ENCODE measurements at regions not wholly inside any gene's neighbourhood (a gene's known extent, or its start where the extent isn't known, plus 50 kb on each side); places are given as distances from the start of the nearest gene placed in this dataset.

DNA sequence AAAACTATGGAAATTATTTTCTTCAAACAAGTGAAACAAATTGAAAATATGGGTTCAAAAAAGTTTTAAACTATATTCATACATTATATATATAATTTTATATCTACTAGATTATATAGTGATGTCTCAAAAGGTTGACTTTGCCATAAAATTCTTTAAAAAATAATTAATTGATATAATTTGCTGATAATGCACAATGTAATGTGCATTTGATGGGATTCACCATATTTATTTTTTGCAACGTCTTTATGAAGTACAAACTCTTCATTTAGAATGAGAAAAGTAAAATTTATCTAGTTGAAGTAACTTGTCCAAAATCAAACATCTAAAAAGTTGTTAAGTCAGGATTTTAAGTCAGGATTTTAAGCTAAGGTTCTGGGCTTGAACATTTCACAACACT is 1954.5 kb upstream of the PCDH20 start:
- H3K36me3 ChIP-seq (ENCODE audit: control insufficient read depth in 1 of 2, insufficient read depth in 2 of 2, low read length in 2 of 2), result no peaks in the 10 kb centered on the region
- H2BK5ac ChIP-seq (ENCODE audit: low read depth, low read length, poor library complexity), result no peak overlapping the region
- H4K12ac ChIP-seq (ENCODE audit: low read depth, low read length), result no peak overlapping the region
- no peak overlapping the region for H2BK120ac ChIP-seq (ENCODE audit: insufficient read depth, low read length, poor library complexity)
- H2AFZ ChIP-seq (ENCODE audit: insufficient read depth, low read length, poor library complexity), result no peak overlapping the region
- H3K9me3 ChIP-seq (ENCODE audit: insufficient read depth, low read depth, low read length), result no peaks in the 10 kb centered on the region
- no peak for DNase-seq
- WGBS (ENCODE audit: extremely low coverage, insufficient coverage, insufficient read length), result no CpG with 5 or more reads among the region's 1 CpG
- no peak overlapping the region for H3K9ac ChIP-seq (ENCODE audit: low read length)
- no peak overlapping the region for H3K4me2 ChIP-seq (ENCODE audit: low read length)
- no peak overlapping the region for H3K14ac ChIP-seq (ENCODE audit: low read length)
- H3K4me1 ChIP-seq (ENCODE audit: control insufficient read depth in 1 of 2, insufficient read depth in 2 of 2, low read length in 2 of 2), result no peaks in the 10 kb centered on the region
- H4K91ac ChIP-seq (ENCODE audit: low read depth, low read length), result no peak overlapping the region
- no peak overlapping the region for H3K23ac ChIP-seq (ENCODE audit: low read length)
- H2AK5ac ChIP-seq (ENCODE audit: low read length), result no peak overlapping the region
- no peak overlapping the region for H4K8ac ChIP-seq (ENCODE audit: low read depth, low read length)
- H2BK12ac ChIP-seq (ENCODE audit: low read length), result no peak overlapping the region
- no peak overlapping the region for H3K18ac ChIP-seq (ENCODE audit: low read length)
- no peaks in the 10 kb centered on the region for H3K79me1 ChIP-seq (ENCODE audit: low read length)
- H3K4me3 ChIP-seq (ENCODE audit: low read depth, low read length), result no peak overlapping the region
- no peak overlapping the region for H3K27ac ChIP-seq (ENCODE audit: low read depth, low read length)
- H3K4ac ChIP-seq (ENCODE audit: low read depth, low read length), result no peak overlapping the region
- H3K27me3 ChIP-seq (ENCODE audit: insufficient read depth, low read length), result no peaks in the 10 kb centered on the region
- H3K79me2 ChIP-seq (ENCODE audit: control insufficient read depth, insufficient read depth, low read length, poor library complexity), result no peaks in the 10 kb centered on the region

DNA sequence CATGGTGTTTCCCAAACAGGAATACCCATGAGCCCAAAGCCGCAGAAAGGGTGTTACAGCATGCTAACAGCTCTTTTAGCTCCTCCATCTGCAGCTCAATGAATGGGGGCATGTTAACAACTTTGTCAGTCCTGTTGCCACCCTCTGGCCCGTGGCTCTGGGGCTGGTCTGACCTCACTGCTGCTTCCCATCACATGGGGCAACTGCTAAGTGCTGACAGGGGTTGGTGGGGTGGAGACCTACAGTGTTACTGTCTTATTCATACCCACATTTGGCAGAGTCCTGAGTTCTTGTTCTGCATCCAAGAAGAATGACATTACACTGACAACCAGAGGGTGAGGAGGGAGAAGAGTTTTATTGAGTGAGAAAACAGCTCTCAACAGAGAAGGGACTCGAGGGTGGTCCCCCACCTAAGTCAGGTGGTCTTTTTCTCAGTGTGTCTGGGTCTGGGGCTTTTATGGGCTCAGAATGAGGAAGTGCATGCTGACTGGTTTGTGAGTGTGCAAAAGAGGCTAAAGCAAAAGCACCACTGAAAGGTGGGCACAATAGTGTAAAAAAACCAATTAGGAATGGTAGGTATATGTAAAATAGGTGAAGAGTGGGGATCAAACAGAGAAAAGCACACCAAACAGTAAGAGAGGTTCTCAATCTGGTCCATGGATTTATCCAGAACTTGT is 1952.0 kb upstream of the PCDH20 start:
- Histone ChIP-seq H3K4me3 (ENCODE audit: low read depth, low read length) (no peak overlapping the region), H2BK5ac (ENCODE audit: low read depth, low read length, poor library complexity) (no peak overlapping the region), H3K9ac (ENCODE audit: low read length) (no peak overlapping the region), H3K4me1 (ENCODE audit: control insufficient read depth in 1 of 2, insufficient read depth in 2 of 2, low read length in 2 of 2) (no peaks in the 10 kb centered on the region), H4K8ac (ENCODE audit: low read depth, low read length) (no peak overlapping the region), H2AFZ (ENCODE audit: insufficient read depth, low read length, poor library complexity) (no peak overlapping the region), H3K18ac (ENCODE audit: low read length) (no peak overlapping the region), H3K79me1 (ENCODE audit: low read length) (no peaks in the 10 kb centered on the region), H3K79me2 (ENCODE audit: control insufficient read depth, insufficient read depth, low read length, poor library complexity) (no peaks in the 10 kb centered on the region), H3K36me3 (ENCODE audit: control insufficient read depth in 1 of 2, insufficient read depth in 2 of 2, low read length in 2 of 2) (no peaks in the 10 kb centered on the region), H3K4ac (ENCODE audit: low read depth, low read length) (no peak overlapping the region), H3K27me3 (ENCODE audit: insufficient read depth, low read length) (no peaks in the 10 kb centered on the region), H3K9me3 (ENCODE audit: insufficient read depth, low read depth, low read length) (no peaks in the 10 kb centered on the region), H3K4me2 (ENCODE audit: low read length) (no peak overlapping the region), H3K27ac (ENCODE audit: low read depth, low read length) (no peak overlapping the region), H2BK120ac (ENCODE audit: insufficient read depth, low read length, poor library complexity) (no peak overlapping the region), H3K23ac (ENCODE audit: low read length) (no peak overlapping the region), H4K12ac (ENCODE audit: low read depth, low read length) (no peak overlapping the region), H2BK12ac (ENCODE audit: low read length) (no peak overlapping the region), H4K91ac (ENCODE audit: low read depth, low read length) (no peak overlapping the region), H2AK5ac (ENCODE audit: low read length) (no peak overlapping the region), H3K14ac (ENCODE audit: low read length) (no peak overlapping the region)
- no peak for DNase-seq
- WGBS (ENCODE audit: extremely low coverage, insufficient coverage, insufficient read length), result no CpG with 5 or more reads among the region's 3 CpGs

DNA sequence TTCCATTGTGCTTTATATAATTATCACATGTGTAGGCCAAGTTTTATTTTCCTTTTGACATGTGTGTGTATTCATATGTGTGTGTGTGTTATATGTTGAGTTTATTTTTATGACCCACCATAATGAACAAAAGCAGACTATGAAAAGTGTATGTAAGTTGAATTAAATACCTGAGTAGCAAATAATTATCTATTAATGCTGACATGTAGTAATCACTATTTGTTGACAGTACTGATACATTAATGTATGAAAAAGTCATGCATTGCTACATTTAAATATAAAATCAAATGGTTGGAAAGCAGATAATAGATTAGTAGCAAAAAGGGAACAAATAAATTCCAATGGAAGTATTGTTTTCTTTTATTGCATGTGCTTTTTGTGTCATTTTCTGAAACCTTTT is 1948.5 kb upstream of the PCDH20 start:
- Histone ChIP-seq H3K79me1 (ENCODE audit: low read length) (no peaks in the 10 kb centered on the region), H2BK12ac (ENCODE audit: low read length) (no peak overlapping the region)

DNA sequence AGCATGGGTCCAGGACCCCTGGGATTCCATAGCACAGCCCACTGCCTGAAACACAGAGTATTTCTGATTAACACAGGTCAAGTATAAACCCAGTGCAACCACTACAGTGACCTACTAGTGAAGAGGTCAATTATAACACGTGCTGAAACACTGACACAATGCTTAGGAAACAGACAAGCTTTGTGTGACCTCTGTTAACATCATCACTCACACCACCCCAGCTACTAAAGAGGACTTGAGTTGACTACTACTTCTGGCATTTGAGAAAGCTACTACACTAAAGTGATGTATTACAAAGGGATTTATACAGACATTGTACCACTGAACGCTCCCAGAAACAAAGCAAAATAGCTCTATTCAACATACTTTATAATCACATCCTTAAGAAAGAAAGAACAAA is 1935.9 kb upstream of the PCDH20 start:
- Histone ChIP-seq H4K8ac (ENCODE audit: low read depth, low read length) (no peak overlapping the region), H3K4me3 (ENCODE audit: low read depth, low read length) (no peak overlapping the region), H3K23ac (ENCODE audit: low read length) (no peak overlapping the region), H3K9ac (ENCODE audit: low read length) (no peak overlapping the region), H3K9me3 (ENCODE audit: insufficient read depth, low read depth, low read length) (no peaks in the 10 kb centered on the region), H3K18ac (ENCODE audit: low read length) (no peak overlapping the region), H3K4ac (ENCODE audit: low read depth, low read length) (no peak overlapping the region), H3K4me2 (ENCODE audit: low read length) (no peak overlapping the region), H2BK12ac (ENCODE audit: low read length) (no peak overlapping the region), H3K79me1 (ENCODE audit: low read length) (no peaks in the 10 kb centered on the region), H4K91ac (ENCODE audit: low read depth, low read length) (no peak overlapping the region), H2AFZ (ENCODE audit: insufficient read depth, low read length, poor library complexity) (no peak overlapping the region), H3K27ac (ENCODE audit: low read depth, low read length) (no peak overlapping the region), H3K27me3 (ENCODE audit: insufficient read depth, low read length) (no peaks in the 10 kb centered on the region), H3K4me1 (ENCODE audit: control insufficient read depth in 1 of 2, insufficient read depth in 2 of 2, low read length in 2 of 2) (no peaks in the 10 kb centered on the region), H3K36me3 (ENCODE audit: control insufficient read depth in 1 of 2, insufficient read depth in 2 of 2, low read length in 2 of 2) (no peaks in the 10 kb centered on the region), H2BK120ac (ENCODE audit: insufficient read depth, low read length, poor library complexity) (no peak overlapping the region), H2AK5ac (ENCODE audit: low read length) (no peak overlapping the region), H4K12ac (ENCODE audit: low read depth, low read length) (no peak overlapping the region), H3K14ac (ENCODE audit: low read length) (no peak overlapping the region), H2BK5ac (ENCODE audit: low read depth, low read length, poor library complexity) (no peak overlapping the region), H3K79me2 (ENCODE audit: control insufficient read depth, insufficient read depth, low read length, poor library complexity) (no peaks in the 10 kb centered on the region)
- DNase-seq, result no peak
- no CpG with 5 or more reads among the region's 2 CpGs for WGBS (ENCODE audit: extremely low coverage, insufficient coverage, insufficient read length)

More for the DNA sequence above, 1948.5 kb upstream of the PCDH20 start:
- Histone ChIP-seq H3K4me1 (ENCODE audit: control insufficient read depth in 1 of 2, insufficient read depth in 2 of 2, low read length in 2 of 2) (no peaks in the 10 kb centered on the region), H2AK5ac (ENCODE audit: low read length) (no peak overlapping the region), H3K4ac (ENCODE audit: low read depth, low read length) (no peak overlapping the region), H4K8ac (ENCODE audit: low read depth, low read length) (no peak overlapping the region), H2BK5ac (ENCODE audit: low read depth, low read length, poor library complexity) (no peak overlapping the region), H2BK120ac (ENCODE audit: insufficient read depth, low read length, poor library complexity) (no peak overlapping the region), H3K4me2 (ENCODE audit: low read length) (no peak overlapping the region), H3K79me2 (ENCODE audit: control insufficient read depth, insufficient read depth, low read length, poor library complexity) (no peaks in the 10 kb centered on the region), H3K27ac (ENCODE audit: low read depth, low read length) (no peak overlapping the region), H3K27me3 (ENCODE audit: insufficient read depth, low read length) (no peaks in the 10 kb centered on the region), H3K18ac (ENCODE audit: low read length) (no peak overlapping the region), H3K4me3 (ENCODE audit: low read depth, low read length) (no peak overlapping the region), H3K9ac (ENCODE audit: low read length) (no peak overlapping the region), H4K12ac (ENCODE audit: low read depth, low read length) (no peak overlapping the region), H4K91ac (ENCODE audit: low read depth, low read length) (no peak overlapping the region), H3K9me3 (ENCODE audit: insufficient read depth, low read depth, low read length) (no peaks in the 10 kb centered on the region), H2AFZ (ENCODE audit: insufficient read depth, low read length, poor library complexity) (no peak overlapping the region), H3K23ac (ENCODE audit: low read length) (no peak overlapping the region), H3K14ac (ENCODE audit: low read length) (no peak overlapping the region), H3K36me3 (ENCODE audit: control insufficient read depth in 1 of 2, insufficient read depth in 2 of 2, low read length in 2 of 2) (no peaks in the 10 kb centered on the region)
- DNase-seq, result no peak
